ENCODE measurements at regions not wholly inside any gene's neighbourhood (a gene's known extent, or its start where the extent isn't known, plus 50 kb on each side); places are given as distances from the start of the nearest gene placed in this dataset.

DNA sequence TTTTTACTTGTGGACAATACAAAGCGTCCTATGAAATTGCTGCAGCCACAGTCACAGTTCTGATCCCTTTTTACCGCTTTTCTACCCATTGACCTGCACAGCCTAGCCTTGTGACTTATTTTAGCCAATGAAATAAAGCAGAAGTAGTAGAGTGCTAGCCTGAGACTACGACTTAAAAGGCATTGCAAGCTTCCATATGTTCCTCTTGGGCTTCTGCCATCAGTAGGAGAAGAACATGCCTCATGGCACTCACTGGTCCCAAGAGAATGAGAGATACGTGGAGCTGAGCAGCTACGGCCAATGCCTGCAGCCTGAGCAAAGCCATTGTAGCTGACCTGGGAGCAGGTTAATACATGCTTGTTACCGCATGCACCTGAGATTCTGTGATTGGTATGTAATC lies 416.6 kb upstream of the CLINT1 start:
- TF ChIP-seq, protein P1, sequence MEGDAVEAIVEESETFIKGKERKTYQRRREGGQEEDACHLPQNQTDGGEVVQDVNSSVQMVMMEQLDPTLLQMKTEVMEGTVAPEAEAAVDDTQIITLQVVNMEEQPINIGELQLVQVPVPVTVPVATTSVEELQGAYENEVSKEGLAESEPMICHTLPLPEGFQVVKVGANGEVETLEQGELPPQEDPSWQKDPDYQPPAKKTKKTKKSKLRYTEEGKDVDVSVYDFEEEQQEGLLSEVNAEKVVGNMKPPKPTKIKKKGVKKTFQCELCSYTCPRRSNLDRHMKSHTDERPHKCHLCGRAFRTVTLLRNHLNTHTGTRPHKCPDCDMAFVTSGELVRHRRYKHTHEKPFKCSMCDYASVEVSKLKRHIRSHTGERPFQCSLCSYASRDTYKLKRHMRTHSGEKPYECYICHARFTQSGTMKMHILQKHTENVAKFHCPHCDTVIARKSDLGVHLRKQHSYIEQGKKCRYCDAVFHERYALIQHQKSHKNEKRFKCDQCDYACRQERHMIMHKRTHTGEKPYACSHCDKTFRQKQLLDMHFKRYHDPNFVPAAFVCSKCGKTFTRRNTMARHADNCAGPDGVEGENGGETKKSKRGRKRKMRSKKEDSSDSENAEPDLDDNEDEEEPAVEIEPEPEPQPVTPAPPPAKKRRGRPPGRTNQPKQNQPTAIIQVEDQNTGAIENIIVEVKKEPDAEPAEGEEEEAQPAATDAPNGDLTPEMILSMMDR (IDR thresholded peaks at IDR 0.05; ENCODE audit: low read length): no peak
- TF ChIP-seq EZH2 (optimal IDR thresholded peaks at IDR 0.05; ENCODE audit: low read depth, low read length) (no peak), EZH2phosphoT487 (IDR thresholded peaks at IDR 0.05; ENCODE audit: low read length) (no peak)

Data from MM.1S (cell line).